ENCODE measurements at regions not wholly inside any gene's neighbourhood (a gene's known extent, or its start where the extent isn't known, plus 50 kb on each side); places are given as distances from the start of the nearest gene placed in this dataset.
"Not testable (repeated sequence)": the region's sequence is repeated elsewhere in the genome, so short reads cannot be mapped to it uniquely, and the experiment has no call there.

DNA sequence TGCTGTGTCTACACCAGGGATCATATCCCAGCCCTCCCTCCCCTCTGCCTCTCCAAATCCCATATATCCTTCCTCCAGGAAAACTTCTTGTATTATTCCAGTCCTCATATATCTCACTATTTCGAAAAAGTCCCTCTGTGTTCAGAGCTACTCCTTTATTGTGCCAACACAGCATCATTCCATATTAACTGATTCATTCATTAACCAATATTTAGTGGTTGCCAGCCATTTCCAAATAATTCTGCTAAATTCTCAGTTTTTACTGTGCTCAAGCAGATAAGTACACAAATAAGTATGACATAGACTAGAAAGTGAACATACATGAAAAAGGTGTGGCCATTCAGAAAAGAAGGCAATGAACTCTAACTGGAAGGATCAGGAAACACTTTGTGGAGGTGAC, 241.6 kb upstream of the DUSP10 start:
- FAIRE-seq (no peak), DNase-seq (no peak)
- no peak overlapping the region for H3K27ac ChIP-seq (ENCODE audit: low read depth in 2 of 2, low read length in 2 of 2)
- H3K27me3 ChIP-seq (ENCODE audit: control insufficient read depth, insufficient read depth, low read length), result no peaks in the 10 kb centered on the region
- no peaks in the 10 kb centered on the region for H3K4me1 ChIP-seq (ENCODE audit: control insufficient read depth in 2 of 3, insufficient read depth in 2 of 3, low read depth in 1 of 3, low read length in 3 of 3)
- H3K9me3 ChIP-seq (ENCODE audit: control insufficient read depth in 2 of 3, insufficient read depth in 1 of 3, low read length in 3 of 3), result no peaks in the 10 kb centered on the region
- intact Hi-C loops (cut with DNase I), result no loop called here
- TF ChIP-seq, protein P1, sequence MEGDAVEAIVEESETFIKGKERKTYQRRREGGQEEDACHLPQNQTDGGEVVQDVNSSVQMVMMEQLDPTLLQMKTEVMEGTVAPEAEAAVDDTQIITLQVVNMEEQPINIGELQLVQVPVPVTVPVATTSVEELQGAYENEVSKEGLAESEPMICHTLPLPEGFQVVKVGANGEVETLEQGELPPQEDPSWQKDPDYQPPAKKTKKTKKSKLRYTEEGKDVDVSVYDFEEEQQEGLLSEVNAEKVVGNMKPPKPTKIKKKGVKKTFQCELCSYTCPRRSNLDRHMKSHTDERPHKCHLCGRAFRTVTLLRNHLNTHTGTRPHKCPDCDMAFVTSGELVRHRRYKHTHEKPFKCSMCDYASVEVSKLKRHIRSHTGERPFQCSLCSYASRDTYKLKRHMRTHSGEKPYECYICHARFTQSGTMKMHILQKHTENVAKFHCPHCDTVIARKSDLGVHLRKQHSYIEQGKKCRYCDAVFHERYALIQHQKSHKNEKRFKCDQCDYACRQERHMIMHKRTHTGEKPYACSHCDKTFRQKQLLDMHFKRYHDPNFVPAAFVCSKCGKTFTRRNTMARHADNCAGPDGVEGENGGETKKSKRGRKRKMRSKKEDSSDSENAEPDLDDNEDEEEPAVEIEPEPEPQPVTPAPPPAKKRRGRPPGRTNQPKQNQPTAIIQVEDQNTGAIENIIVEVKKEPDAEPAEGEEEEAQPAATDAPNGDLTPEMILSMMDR (IDR thresholded peaks at IDR 0.05; ENCODE audit: borderline replicate concordance, extremely low read depth, insufficient read depth), result no peak
- no peak overlapping the region for H3K9ac ChIP-seq (ENCODE audit: low read length in 3 of 3)
- H3K36me3 ChIP-seq (ENCODE audit: control insufficient read depth in 2 of 3, insufficient read depth in 3 of 3, low read length in 3 of 3), result no peaks in the 10 kb centered on the region
- no peak overlapping the region for H3K4me3 ChIP-seq (ENCODE audit: low read length in 3 of 3)

DNA sequence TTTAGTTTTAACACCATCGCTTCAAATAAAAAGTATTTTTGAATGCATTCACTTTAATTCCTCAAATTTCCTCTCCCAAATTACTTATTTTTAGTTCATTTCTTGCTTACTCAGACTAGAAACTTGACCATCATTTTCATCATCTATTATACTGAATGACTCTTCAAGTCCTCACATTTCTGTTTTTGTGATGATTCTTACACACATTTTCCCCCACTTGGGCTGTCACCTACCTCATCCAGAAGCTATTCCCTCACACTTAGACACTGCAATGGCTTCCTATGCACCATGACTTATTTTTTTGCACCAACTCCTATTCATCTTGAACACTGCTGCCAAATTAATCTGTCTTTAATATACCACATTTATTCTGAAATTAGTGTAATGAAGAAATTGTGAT, 239.6 kb upstream of the DUSP10 start:
- H3K27ac ChIP-seq (ENCODE audit: low read depth in 2 of 2, low read length in 2 of 2), result no peak overlapping the region
- no peaks in the 10 kb centered on the region for H3K9me3 ChIP-seq (ENCODE audit: control insufficient read depth in 2 of 3, insufficient read depth in 1 of 3, low read length in 3 of 3)
- no peak overlapping the region for H3K4me3 ChIP-seq (ENCODE audit: low read length in 3 of 3)
- intact Hi-C loops (cut with DNase I), result no loop called here
- FAIRE-seq (no peak), DNase-seq (no peak)
- H3K36me3 ChIP-seq (ENCODE audit: control insufficient read depth in 2 of 3, insufficient read depth in 3 of 3, low read length in 3 of 3), result no peaks in the 10 kb centered on the region
- no peak overlapping the region for H3K9ac ChIP-seq (ENCODE audit: low read length in 3 of 3)
- no peaks in the 10 kb centered on the region for H3K27me3 ChIP-seq (ENCODE audit: control insufficient read depth, insufficient read depth, low read length)
- TF ChIP-seq, protein P1 (IDR thresholded peaks at IDR 0.05; ENCODE audit: borderline replicate concordance, extremely low read depth, insufficient read depth), result no peak
- H3K4me1 ChIP-seq (ENCODE audit: control insufficient read depth in 2 of 3, insufficient read depth in 2 of 3, low read depth in 1 of 3, low read length in 3 of 3), result no peaks in the 10 kb centered on the region

GRCh38 chr1:221979444-221980032, 237.6 kb upstream of the DUSP10 start:
- FAIRE-seq, result no peak
- intact Hi-C loops (cut with DNase I), result no loop called here
- no peaks in the 10 kb centered on the region for H3K9me3 ChIP-seq (ENCODE audit: control insufficient read depth in 2 of 3, insufficient read depth in 1 of 3, low read length in 3 of 3)
- no peaks in the 10 kb centered on the region for H3K27me3 ChIP-seq (ENCODE audit: control insufficient read depth, insufficient read depth, low read length)
- no peak overlapping the region for H3K27ac ChIP-seq (ENCODE audit: low read depth in 2 of 2, low read length in 2 of 2)
- no peak overlapping the region for H3K4me3 ChIP-seq (ENCODE audit: low read length in 3 of 3)
- no peak for DNase-seq
- H3K36me3 ChIP-seq (ENCODE audit: control insufficient read depth in 2 of 3, insufficient read depth in 3 of 3, low read length in 3 of 3), result no peaks in the 10 kb centered on the region
- H3K9ac ChIP-seq (ENCODE audit: low read length in 3 of 3), result no peak overlapping the region
- TF ChIP-seq, protein P1 (IDR thresholded peaks at IDR 0.05; ENCODE audit: borderline replicate concordance, extremely low read depth, insufficient read depth), result no peak
- no peaks in the 10 kb centered on the region for H3K4me1 ChIP-seq (ENCODE audit: control insufficient read depth in 2 of 3, insufficient read depth in 2 of 3, low read depth in 1 of 3, low read length in 3 of 3)

- FAIRE-seq; H3K4me3 ChIP-seq (ENCODE audit: low read length in 3 of 3); H3K36me3 ChIP-seq (ENCODE audit: control insufficient read depth in 2 of 3, insufficient read depth in 3 of 3, low read length in 3 of 3); intact Hi-C loops (cut with DNase I); H3K27me3 ChIP-seq (ENCODE audit: control insufficient read depth, insufficient read depth, low read length); DNase-seq; H3K9ac ChIP-seq (ENCODE audit: low read length in 3 of 3); H3K27ac ChIP-seq (ENCODE audit: low read depth in 2 of 2, low read length in 2 of 2); H3K4me1 ChIP-seq (ENCODE audit: control insufficient read depth in 2 of 3, insufficient read depth in 2 of 3, low read depth in 1 of 3, low read length in 3 of 3); H3K9me3 ChIP-seq (ENCODE audit: control insufficient read depth in 2 of 3, insufficient read depth in 1 of 3, low read length in 3 of 3): not testable (repeated sequence)
These were observed 236.9 kb upstream of the DUSP10 start for GRCh38 chr1:221978631-221979334.

- H3K9me3 ChIP-seq (ENCODE audit: control insufficient read depth in 2 of 3, insufficient read depth in 1 of 3, low read length in 3 of 3); DNase-seq; H3K9ac ChIP-seq (ENCODE audit: low read length in 3 of 3); H3K36me3 ChIP-seq (ENCODE audit: control insufficient read depth in 2 of 3, insufficient read depth in 3 of 3, low read length in 3 of 3); H3K27ac ChIP-seq (ENCODE audit: low read depth in 2 of 2, low read length in 2 of 2); H3K4me3 ChIP-seq (ENCODE audit: low read length in 3 of 3); intact Hi-C loops (cut with DNase I); H3K27me3 ChIP-seq (ENCODE audit: control insufficient read depth, insufficient read depth, low read length); FAIRE-seq; H3K4me1 ChIP-seq (ENCODE audit: control insufficient read depth in 2 of 3, insufficient read depth in 2 of 3, low read depth in 1 of 3, low read length in 3 of 3): not testable (repeated sequence)
These were observed 231.9 kb upstream of the DUSP10 start for GRCh38 chr1:221973787-221974186.
